ENCODE measurements at regions not wholly inside any gene's neighbourhood (a gene's known extent, or its start where the extent isn't known, plus 50 kb on each side); places are given as distances from the start of the nearest gene placed in this dataset.
A peak's percentile ranks its signal among the peaks of the same experiment; 100 is the strongest.
"Not testable (repeated sequence)": the region's sequence is repeated elsewhere in the genome, so short reads cannot be mapped to it uniquely, and the experiment has no call there.

- no peak for DNase-seq
Measured at GRCh38 chr13:72585254-72585653, 142.2 kb downstream of the MZT1 start.

DNA sequence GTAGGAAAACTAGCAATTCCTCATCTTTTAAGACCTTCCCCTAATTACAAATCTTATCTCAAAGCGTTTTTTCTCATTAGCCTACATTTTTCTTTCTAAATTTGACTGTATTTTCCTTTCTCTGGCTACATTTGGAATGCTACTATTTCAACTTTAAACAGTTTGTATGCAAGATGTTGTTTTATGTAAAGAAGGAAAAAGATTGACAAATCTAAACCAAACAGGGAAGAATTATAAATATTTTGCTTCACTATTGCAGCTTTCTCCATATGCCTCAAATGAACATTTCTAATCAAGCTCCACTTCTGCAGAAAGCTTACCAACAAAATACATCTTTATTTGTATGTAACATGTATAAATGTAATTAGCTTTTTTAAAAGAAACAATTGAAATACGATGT, 156.2 kb downstream of the MZT1 start:
- DNase-seq = no peak

DNA sequence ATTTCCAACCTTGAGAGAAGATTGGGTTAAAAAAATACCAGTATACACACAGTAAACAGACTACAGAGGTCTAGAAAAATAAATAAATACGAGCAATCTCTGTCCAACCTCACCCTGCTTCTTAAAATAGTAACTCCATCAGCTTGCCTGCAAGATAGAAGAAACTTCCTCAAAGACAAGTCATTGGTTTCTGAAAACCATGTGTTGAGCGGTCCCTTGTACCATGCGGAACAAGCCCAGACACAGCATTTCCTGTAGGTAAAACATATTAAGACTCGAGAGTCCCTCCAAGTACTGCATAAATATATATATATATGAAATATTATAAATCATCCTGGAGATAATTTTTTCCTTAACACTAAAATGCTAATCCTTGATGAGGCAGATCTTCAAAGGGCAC, 157.4 kb downstream of the MZT1 start:
- DNase-seq = no peak

DNA sequence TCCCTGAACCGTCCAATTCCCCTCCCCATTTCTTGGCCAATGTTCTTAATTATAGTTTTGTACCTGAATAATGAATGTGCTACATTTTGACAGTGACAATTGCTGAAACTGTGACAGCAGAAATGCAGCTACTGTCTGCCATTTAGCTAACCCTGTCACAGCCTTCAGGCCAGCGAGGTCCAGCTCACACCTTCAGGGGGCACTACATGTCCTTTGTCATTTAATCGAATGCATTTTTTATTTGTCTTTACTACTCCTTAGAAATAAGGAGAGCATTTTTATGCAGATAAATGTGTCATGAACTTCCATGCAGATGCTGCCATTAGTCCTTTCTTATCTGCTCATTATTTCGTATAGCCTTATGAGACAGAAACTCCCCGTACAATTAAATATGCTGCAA, 159.9 kb downstream of the MZT1 start:
- DNase-seq = no peak

- no peak for DNase-seq
Measured at GRCh38 chr13:72566526-72566925, 160.9 kb downstream of the MZT1 start.

- peak; percentile 3 for DNase-seq
Measured at GRCh38 chr13:72565893-72566292, 161.5 kb downstream of the MZT1 start.

DNA sequence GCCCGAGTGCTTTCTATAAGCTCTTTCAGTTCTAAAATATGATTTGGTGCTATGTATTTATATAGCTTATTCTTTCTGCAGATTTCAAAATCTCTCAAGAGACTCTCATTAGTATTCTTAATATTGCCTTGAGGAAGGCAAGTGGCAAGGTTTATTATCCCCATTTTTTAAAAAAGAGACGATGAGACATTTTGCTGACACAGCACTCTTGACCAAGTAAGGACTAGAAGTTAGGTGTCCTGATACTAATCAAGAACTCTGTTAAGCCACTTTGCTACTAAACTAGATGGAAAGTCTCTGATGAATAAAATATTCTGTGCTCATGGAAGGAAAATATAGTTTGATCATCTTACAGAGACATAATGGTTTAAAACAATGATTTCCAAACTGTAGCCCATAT, 164.7 kb downstream of the MZT1 start:
- DNase-seq = no peak

DNA sequence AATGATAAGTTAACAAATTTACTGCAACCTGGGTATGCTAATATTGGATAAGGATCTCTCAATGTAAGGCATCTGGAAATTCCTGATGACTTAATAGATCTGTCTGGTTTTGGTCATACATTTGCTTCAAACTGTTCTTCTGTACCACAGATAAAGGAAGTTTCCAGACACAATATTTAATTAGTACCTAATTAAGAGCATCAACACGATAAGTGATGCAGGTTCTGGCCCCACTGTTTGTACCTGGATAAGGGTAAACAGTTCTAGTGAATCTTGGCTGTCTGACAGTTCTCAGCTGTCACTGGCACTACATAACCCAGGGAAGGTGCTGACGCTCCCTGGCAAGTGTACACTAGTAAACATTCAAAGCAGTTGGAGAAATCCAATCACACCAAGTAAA, 165.6 kb downstream of the MZT1 start:
- DNase-seq = no peak

DNA sequence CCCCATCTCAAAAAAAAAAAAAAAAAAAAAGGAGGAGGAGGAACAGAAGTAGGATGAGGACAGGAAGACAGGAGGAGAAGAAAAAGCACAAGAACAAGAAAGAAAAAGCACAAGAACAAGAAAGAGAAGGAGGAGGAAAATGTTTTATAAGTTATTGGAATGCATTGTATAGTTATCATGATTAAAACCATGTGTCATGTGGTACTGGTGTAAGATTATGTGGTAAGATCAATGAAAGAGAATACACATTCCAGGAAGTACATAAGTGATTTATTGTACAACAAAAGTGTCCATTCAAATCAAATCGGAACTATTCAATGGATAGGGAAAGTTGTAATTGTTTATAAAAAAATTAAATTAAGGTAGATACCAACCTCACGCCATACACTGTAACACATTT, 167.7 kb downstream of the MZT1 start:
- no peak for DNase-seq

GRCh38 chr13:72556945-72557344, 170.5 kb downstream of the MZT1 start:
- no peak for DNase-seq

DNA sequence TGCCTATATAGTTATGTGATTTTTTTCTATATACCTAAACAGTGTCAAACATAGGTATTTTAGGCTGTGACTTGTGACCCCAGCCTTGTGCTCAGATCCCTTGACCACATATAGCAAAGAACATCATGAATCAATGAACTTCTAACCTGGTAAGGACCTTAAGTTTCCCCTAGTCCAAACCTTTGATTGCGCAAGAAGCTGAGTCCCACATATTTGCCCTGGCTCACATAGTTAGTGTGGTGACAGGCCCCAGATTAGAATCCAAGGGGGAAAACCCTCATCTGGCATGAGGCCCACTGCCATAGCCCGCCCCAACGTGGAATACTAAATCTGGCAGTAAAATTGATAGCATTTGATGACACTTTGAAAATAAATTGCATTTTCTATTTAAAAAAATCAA, 171.8 kb downstream of the MZT1 start:
- DNase-seq = no peak

GRCh38 chr13:72552731-72553130, 174.7 kb downstream of the MZT1 start:
- DNase-seq = no peak

- not testable (repeated sequence) for DNase-seq
Measured at GRCh38 chr13:72545895-72546294, 181.5 kb downstream of the MZT1 start.

DNA sequence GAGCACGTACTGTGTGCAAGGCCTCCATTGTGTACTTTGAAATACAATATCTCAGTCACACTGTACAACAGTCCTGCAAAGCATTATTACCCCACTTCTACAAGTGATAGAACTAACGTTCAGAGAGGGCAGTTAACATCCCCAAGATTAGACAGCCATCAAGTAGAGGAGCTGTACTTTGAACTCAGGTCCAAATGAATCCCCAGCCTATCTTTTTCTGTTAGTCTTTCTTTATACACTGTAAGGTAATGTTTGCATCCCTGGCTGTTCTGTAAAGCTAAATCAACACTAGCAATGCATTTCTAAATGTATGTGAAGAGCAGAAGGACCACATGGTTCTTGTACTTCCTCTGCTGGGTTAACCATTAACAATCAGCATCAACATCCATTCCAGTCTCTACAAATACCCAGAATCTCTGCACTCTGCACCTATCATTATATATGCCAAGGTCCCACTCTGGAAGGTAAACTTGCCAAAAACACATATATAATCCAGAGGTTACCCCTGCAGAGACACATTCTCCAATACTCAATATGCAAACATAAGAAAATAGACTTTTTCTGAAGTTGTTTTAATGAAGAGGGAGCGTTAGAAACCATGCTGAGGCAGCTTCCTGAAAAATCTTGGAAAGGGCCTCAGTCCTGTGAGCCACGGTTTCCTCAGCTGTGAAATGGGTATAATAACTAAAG, 182.3 kb downstream of the MZT1 start:
- DNase-seq = no peak

DNA sequence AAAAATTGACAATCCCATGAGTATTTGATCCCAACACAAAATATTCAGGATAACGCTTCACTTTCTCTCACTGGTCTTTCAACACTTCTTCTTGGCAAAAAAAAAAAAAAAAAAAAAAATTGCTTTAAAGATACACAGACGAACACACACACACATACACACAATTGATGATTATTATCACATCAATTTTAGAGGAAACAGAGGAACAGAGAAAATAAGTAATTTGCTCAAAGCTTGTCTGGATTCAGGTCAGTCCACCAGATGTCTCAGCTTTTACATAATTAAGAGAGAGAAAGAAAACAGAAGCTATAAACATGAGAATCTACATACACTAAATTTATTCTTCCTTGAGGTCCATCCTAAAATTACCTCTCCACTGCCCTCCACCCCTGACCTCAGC, 183.4 kb downstream of the MZT1 start:
- DNase-seq = no peak

GRCh38 chr13:72542241-72542640, 185.2 kb downstream of the MZT1 start:
- DNase-seq = no peak

- DNase-seq = no peak
Measured at GRCh38 chr13:72541674-72542073, 185.8 kb downstream of the MZT1 start.

DNA sequence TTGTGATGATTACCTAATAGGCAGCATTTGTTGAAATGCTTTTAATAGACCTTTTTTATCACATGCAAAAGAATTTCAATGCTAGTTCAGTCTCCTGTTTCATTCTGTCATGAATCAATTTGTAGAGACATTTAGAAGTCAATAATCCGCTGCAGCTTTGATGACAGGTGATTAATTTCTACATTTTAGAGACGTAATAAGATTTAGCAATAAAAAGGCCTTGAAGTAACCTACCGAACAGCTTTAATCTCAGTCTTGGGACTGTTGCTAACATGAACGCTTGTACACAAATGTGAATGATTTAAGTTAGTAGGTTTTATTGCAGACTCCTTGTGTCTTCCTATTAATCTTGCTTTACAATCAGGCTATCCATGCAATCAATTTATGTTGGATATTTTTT, 186.5 kb downstream of the MZT1 start:
- DNase-seq = no peak

- no peak for DNase-seq
Measured at GRCh38 chr13:72539925-72540324, 187.5 kb downstream of the MZT1 start.

- DNase-seq = no peak
Measured at GRCh38 chr13:72537782-72538181, 189.6 kb downstream of the MZT1 start.

DNA sequence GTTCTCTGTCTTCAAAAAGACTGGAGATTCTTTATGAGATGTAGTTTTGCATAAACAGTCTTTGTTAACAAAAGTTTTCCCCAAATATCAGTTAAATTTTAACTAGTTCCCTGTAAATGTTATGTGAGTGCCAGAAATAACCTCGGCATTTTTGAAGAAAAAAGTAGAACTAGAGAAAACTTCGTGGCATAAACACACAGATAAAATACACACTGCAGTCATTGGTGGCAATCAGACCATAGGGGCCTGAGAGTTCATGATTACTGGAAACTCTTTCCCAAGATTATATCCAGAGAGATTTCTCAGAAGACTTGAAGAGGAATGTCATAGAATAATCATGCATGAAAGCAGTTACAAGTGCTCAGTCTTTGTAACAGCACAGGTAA, 190.0 kb downstream of the MZT1 start:
- no peak for DNase-seq

GRCh38 chr13:72536714-72537394, 190.6 kb downstream of the MZT1 start:
- DNase-seq = no peak

DNA sequence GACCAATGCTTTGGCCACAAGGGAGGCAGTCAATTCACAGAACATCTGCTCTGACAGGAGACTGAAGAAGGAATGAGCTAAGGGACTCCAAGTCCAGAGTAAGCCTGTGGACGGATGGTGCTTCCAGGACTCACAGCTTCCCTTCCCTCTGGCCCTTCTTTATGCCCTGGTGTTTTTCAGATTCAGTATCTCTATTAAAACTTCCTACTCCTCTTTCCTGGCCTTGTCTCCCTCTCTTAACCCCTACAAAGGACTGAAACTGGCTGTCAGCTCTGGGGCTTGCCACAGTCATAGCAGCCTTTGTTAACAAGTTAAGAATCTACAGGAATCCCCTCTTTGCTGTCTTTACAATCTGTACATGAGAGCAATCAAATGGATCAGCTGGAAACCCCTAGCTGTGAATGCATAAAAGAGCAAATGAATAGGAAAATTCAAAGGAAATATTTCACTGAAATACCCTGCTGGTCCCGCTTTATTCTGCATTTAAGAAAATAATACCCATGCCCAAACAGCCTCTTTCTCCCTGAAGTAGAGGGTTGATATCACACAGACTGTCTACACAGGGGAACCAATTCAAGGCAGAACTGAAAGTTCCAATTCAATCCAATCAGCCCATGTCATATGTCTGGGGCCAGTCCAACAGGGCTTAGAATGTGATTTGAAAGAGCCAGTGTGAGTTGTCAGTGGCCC, 192.3 kb downstream of the MZT1 start:
- DNase-seq = no peak

DNA sequence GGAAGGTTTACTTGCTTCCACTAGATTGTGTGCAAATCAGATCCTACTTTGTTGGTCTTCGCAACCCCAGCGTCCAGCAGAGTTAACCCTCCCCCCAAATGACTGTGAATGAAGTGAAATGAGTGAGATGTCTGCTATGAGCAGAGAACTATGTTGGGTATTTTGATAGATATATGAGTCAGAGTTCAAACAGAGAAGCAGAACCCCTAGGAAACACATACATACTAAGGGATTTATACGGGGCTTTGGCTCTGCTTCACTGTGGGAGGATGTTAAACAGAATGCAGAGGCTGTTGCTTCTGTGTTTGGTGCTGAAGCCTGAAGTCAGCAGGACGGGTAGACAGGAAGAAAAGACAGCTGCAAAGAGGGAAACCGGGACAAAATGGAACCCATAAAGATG, 197.0 kb downstream of the MZT1 start:
- DNase-seq = no peak
